Ectodermal cell (in vitro differentiated cells): ENCODE measurements at regions not wholly inside any gene's neighbourhood (a gene's known extent, or its start where the extent isn't known, plus 50 kb on each side); places are given as distances from the start of the nearest gene placed in this dataset.

ENCODE experiments used
- H3K27ac ChIP-seq: 2 replicates; pipeline ENCODE4 v1.7.0; 2013; ENCODE audit warnings: mild to moderate bottlenecking, low read depth, low read length; ENCODE audit not compliant: insufficient read depth, poor library complexity, severe bottlenecking
- H3K27me3 ChIP-seq: 2 replicates; pipeline ENCODE4 v1.7.0; 2013; ENCODE audit warnings: mild to moderate bottlenecking, low read length; ENCODE audit not compliant: insufficient read depth, control insufficient read depth, poor library complexity, severe bottlenecking
- H3K36me3 ChIP-seq: one replicate; pipeline ENCODE4 v1.7.0; 2013; ENCODE audit warnings: low read length; ENCODE audit not compliant: control insufficient read depth, insufficient read depth
- H3K4me1 ChIP-seq: one replicate; pipeline ENCODE4 v1.7.0; 2013; ENCODE audit warnings: low read length; ENCODE audit not compliant: control insufficient read depth, insufficient read depth
- H3K4me3 ChIP-seq: 2 replicates; pipeline ENCODE4 v1.7.0; 2013; ENCODE audit warnings: low read depth, low read length, control low read depth; ENCODE audit not compliant: insufficient read depth
- H3K9me3 ChIP-seq: 2 replicates; pipeline ENCODE4 v1.7.0; 2013; ENCODE audit warnings: mild to moderate bottlenecking, low read length, moderate library complexity; ENCODE audit not compliant: control insufficient read depth
- WGBS, 2 experiments: methylation state at CpG; one replicate each; pipeline ENCODE4 v1.1.7; 2013; ENCODE audit warnings: missing lambda C conversion rate in 2 of 2; 5-methylcytosine and 5-hydroxymethylcytosine counted together

DNA sequence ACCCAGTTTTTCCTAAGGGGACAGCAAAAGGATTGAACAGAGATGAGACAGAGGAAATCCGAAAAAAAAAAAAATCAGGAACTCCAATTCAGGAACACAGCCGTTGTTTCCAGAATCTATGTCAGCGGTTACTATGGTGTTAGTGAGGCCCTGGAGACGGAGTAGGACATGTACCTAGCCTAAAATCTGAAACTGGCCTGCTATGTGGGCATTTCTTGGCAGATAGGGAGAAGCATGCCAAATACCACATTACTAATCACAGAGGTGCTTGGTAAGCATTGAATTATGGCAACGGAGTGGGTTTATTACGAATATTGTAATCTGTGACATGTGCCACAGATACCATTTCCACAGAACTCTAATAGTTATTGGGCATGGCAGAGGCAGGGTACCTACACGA, 530.6 kb downstream of the CCDC85A start:
- H3K27ac ChIP-seq, result no peak overlapping the region
- WGBS, 2 experiments, result 94 to 98% methylated on average over 7 of the region's 7 CpGs
- no peaks in the 10 kb centered on the region for H3K9me3 ChIP-seq
- no peaks in the 10 kb centered on the region for H3K27me3 ChIP-seq
- H3K4me1 ChIP-seq, result no peaks in the 10 kb centered on the region
- no peaks in the 10 kb centered on the region for H3K36me3 ChIP-seq
- no peak overlapping the region for H3K4me3 ChIP-seq

DNA sequence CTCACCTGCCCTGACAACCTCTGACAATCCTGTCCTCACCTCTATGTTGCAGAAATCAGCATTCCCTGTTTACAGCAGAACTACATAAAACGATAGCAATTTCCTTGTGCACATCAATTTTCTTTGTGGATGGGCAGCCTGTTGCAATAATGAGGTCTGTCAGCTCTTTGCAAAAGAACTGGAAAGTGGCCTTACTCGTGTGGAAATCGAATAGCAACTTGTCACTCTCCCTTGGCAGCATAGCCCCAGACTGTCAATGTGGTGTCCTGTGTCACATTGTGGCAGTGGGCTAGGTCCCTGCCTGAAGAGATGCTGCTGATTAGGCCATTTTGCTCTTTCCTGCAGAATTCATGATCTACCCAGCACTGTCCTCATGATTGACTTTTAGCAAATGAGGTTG, 531.9 kb downstream of the CCDC85A start:
- Histone ChIP-seq H3K27ac (no peak overlapping the region), H3K4me1 (no peaks in the 10 kb centered on the region), H3K9me3 (no peaks in the 10 kb centered on the region), H3K4me3 (no peak overlapping the region), H3K36me3 (no peaks in the 10 kb centered on the region), H3K27me3 (no peaks in the 10 kb centered on the region)
- 84 to 89% methylated on average over 3 of the region's 3 CpGs for WGBS, 2 experiments

DNA sequence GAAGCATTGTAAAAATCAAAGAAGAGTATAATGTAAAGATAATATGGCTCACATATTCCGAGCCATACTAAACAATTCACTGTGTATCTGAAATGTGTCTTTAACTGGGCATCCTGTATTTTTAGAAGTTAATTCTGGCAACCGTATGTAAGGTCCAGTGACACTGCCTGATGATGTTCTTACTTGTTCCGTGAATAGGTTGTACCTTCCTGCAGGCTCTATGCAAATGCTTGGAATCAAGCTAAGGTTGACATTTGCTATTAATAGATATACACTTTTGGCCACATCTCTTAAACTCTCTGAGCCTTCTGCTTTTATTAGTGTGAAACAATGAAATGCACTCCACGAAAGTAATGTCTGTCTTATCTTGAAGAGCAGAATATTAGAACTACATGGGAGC, 534.6 kb downstream of the CCDC85A start:
- 94 to 100% methylated on average over 3 to 4 of the region's 4 CpGs for WGBS, 2 experiments
- Histone ChIP-seq H3K27ac (no peak overlapping the region), H3K4me3 (no peak overlapping the region), H3K4me1 (no peaks in the 10 kb centered on the region), H3K27me3 (no peaks in the 10 kb centered on the region), H3K9me3 (no peaks in the 10 kb centered on the region), H3K36me3 (no peaks in the 10 kb centered on the region)

DNA sequence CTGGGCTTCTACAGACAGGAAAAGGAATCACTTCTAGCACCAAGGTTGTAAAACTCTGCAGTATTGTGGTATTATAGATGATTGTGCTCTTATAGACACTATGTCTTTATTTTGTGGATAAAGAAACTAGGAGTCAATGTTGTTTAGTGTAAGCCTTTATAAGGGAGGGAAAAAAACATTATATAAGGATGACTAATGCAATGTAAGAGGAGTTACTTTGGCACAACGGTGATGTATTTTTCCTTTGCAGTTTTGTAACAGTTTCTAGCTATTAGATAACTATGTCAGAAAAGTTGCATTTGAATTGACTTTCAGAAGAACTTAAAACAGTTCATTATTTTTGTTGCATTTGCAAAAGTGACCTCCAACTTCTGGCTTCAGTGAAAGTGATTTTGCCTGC, 545.4 kb downstream of the CCDC85A start:
- Histone ChIP-seq H3K27ac (no peak overlapping the region), H3K36me3 (no peaks in the 10 kb centered on the region), H3K4me3 (no peak overlapping the region), H3K4me1 (no peaks in the 10 kb centered on the region), H3K9me3 (no peaks in the 10 kb centered on the region), H3K27me3 (no peaks in the 10 kb centered on the region)
- 83 to 90% methylated on average over 1 of the region's 1 CpG for WGBS, 2 experiments

DNA sequence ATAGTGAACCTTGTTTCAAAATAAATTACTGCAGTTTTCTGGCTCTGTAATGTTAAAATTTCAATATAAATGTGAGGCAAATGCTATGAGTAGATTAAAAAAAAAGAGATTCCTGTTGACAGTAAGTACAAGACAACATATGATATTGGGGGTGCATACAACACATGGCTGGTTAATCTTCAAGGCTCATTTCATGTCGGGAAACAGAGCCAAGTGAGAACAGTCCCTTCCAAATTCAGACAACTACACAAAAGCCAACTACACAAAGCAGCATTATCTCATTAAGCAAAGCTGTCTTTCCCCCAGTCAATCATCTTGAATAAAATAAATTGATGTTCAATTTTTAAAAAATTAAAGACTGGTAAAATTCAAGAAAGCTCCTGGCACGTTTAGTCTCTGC, 549.2 kb downstream of the CCDC85A start:
- no peaks in the 10 kb centered on the region for H3K27me3 ChIP-seq
- no peaks in the 10 kb centered on the region for H3K9me3 ChIP-seq
- no peaks in the 10 kb centered on the region for H3K4me1 ChIP-seq
- WGBS, 2 experiments, result 89 to 90% methylated on average over 2 of the region's 2 CpGs
- H3K4me3 ChIP-seq, result no peak overlapping the region
- no peaks in the 10 kb centered on the region for H3K36me3 ChIP-seq
- H3K27ac ChIP-seq, result no peak overlapping the region

DNA sequence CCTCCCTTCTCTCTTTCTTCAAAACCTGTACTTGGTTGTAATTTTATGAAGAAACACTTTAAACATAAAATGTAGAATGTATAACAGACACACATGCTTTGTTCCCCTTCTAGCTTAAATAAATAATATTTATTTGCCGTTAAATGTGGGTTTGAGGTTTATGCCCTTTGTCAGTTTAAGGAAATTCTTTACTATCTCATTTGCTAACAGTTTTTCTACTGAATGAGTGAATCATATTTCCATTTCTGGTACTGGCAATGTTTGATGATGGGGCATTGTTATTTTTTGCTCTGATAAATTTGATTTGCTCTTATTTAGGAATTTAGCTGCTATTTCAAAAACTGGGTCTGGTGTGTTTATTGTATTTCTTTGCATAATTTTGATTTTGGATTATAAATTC, 555.6 kb downstream of the CCDC85A start:
- H3K27ac ChIP-seq, result no peak overlapping the region
- H3K27me3 ChIP-seq, result no peaks in the 10 kb centered on the region
- H3K4me1 ChIP-seq, result no peaks in the 10 kb centered on the region
- no peak overlapping the region for H3K4me3 ChIP-seq
- no peaks in the 10 kb centered on the region for H3K36me3 ChIP-seq
- no peaks in the 10 kb centered on the region for H3K9me3 ChIP-seq
- WGBS, 2 experiments, result no CpG with 5 or more reads among the region's 1 CpG

DNA sequence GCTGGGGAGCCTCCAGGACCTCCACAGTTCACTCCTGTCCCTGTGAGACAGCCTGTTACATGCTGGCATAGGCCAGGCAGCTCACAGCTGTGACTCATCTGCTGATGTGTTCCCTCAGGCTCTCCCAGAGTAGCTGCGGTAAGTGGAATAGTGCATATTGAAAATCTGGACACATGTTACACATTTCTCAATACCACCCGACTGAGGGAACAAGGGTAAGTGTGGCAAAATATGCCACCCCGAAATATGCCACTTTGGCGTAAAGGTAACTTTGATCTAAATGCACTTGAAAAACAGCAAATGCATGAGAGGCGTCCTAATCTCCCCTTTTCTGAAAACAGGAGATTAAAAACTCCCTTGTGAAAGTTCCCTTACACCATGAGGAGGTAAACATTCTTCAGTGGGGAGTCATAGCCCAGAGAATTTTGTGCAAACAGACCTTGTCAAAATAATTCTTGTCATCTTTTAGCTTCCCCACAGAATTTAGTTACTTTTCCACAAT, 557.9 kb downstream of the CCDC85A start:
- no peaks in the 10 kb centered on the region for H3K27me3 ChIP-seq
- H3K9me3 ChIP-seq, result no peaks in the 10 kb centered on the region
- no peak overlapping the region for H3K4me3 ChIP-seq
- WGBS, 2 experiments, result 93 to 95% methylated on average over 5 of the region's 5 CpGs
- H3K36me3 ChIP-seq, result no peaks in the 10 kb centered on the region
- no peak overlapping the region for H3K27ac ChIP-seq
- no peaks in the 10 kb centered on the region for H3K4me1 ChIP-seq

DNA sequence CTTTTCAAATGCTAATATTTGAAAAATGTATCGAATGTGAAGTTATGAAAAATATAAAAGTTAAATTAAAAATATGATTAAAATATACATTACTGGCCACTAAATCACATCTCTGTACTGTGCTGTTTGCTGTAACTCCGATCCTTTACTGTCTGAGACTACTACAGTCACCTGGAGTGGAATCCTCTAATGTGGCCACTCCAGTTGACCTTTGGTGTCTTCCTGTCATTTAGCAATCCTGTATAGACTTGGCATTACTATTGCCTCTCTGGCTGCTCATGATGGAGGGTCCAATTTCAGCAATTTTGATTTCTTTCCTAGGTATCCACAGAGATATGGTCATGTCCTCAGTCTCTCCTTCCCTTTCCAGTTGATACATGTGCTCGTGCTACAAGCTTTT, 560.0 kb downstream of the CCDC85A start:
- no peaks in the 10 kb centered on the region for H3K27me3 ChIP-seq
- no peaks in the 10 kb centered on the region for H3K4me1 ChIP-seq
- H3K4me3 ChIP-seq, result no peak overlapping the region
- no peak overlapping the region for H3K27ac ChIP-seq
- no peaks in the 10 kb centered on the region for H3K36me3 ChIP-seq
- WGBS, 2 experiments, result 93 to 95% methylated on average over 2 of the region's 3 CpGs
- H3K9me3 ChIP-seq, result no peaks in the 10 kb centered on the region

DNA sequence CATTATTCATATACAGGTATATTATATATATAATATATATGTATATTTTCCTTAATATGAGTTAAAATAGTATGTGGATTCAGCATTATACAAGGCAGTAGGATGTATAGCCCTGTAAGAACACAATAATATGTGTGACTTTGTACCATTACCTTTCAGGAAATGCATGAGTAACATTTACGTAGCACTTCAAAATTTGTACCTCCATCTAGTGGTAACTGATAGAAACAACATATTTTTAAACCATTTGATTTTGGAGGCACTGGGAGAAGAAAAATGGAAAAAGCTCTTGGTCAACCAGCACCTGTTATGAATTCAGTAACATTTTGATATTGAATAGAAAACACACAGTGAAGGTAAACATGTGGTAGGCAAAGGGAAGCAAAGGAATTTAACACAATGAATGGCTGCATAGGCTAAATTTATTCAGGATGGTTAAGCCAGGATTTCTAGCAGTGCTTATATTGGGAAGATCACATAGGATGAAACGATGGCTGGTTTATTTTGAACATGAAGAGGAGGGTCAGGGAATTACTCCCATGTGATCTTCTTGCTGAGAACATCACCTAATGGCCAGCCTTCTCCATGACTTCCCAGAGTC, 565.5 kb downstream of the CCDC85A start:
- WGBS, 2 experiments, result 44 to 69% methylated on average over 1 to 2 of the region's 2 CpGs
- H3K4me3 ChIP-seq, result no peak overlapping the region
- no peaks in the 10 kb centered on the region for H3K4me1 ChIP-seq
- H3K27me3 ChIP-seq, result no peaks in the 10 kb centered on the region
- no peak overlapping the region for H3K27ac ChIP-seq
- no peaks in the 10 kb centered on the region for H3K9me3 ChIP-seq
- H3K36me3 ChIP-seq, result no peaks in the 10 kb centered on the region

DNA sequence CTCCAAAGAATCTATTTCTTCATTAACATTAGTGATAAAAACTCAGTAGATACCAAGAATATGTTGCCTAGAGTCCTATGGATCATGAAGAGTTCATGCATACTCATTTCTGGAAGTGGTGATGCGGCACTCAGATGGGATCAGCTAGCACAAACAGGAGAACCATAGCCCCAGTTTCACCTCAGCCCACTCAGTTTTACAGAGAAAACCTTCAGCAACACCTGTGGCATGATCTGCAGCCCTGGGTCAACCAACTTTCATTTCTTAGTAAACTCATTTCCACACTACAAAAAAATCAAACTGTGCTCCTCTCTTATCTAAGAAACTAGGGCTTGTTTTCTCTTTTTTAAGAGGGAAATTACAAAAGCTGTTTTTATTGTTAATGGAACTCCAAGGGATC, 569.4 kb downstream of the CCDC85A start:
- Histone ChIP-seq H3K4me1 (no peaks in the 10 kb centered on the region), H3K36me3 (no peaks in the 10 kb centered on the region), H3K27me3 (no peaks in the 10 kb centered on the region), H3K4me3 (no peak overlapping the region), H3K9me3 (no peaks in the 10 kb centered on the region), H3K27ac (no peak overlapping the region)
- WGBS, 2 experiments, result 96 to 97% methylated on average over 1 of the region's 1 CpG
